ENCODE measurements at regions not wholly inside any gene's neighbourhood (a gene's known extent, or its start where the extent isn't known, plus 50 kb on each side); places are given as distances from the start of the nearest gene placed in this dataset.

DNA sequence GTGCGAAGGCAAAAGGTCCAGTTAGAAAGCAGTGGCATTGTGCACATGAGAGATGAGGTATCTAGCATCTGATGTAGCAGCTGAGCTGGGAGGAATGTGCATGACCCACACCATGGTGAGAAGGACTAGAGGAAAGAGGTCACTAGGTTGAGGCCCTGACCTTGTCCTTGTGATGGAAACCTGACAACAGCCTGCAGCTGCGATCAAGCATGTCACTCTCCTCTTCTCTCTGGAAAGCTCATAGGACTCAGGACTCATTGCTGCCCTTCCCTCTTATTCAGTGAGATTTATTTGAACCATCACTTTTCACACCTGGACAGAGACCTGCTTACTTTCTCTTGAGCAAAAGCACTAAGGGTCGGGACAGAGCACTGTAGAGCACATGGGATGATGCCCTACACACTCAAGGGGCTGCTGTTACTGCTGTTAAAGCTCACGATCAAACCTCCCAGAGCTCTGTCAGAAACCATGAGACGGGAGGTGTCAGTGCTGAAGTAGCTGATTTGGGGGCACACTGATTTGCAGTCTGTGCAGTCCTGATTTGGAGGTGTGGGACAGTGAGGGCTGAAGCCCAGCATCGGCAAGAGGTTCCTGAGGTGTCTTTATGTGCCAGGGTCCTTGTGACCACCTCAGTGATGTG lies 104.3 kb downstream of the VPREB1 start:
- TF ChIP-seq, protein P1, sequence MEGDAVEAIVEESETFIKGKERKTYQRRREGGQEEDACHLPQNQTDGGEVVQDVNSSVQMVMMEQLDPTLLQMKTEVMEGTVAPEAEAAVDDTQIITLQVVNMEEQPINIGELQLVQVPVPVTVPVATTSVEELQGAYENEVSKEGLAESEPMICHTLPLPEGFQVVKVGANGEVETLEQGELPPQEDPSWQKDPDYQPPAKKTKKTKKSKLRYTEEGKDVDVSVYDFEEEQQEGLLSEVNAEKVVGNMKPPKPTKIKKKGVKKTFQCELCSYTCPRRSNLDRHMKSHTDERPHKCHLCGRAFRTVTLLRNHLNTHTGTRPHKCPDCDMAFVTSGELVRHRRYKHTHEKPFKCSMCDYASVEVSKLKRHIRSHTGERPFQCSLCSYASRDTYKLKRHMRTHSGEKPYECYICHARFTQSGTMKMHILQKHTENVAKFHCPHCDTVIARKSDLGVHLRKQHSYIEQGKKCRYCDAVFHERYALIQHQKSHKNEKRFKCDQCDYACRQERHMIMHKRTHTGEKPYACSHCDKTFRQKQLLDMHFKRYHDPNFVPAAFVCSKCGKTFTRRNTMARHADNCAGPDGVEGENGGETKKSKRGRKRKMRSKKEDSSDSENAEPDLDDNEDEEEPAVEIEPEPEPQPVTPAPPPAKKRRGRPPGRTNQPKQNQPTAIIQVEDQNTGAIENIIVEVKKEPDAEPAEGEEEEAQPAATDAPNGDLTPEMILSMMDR (IDR thresholded peaks at IDR 0.05; ENCODE audit: low read depth, low read length, missing input control) = no peak
- TF ChIP-seq YY1 (IDR thresholded peaks at IDR 0.05) (no peak), GABPA (IDR thresholded peaks at IDR 0.05 in 1 of 2, conservative IDR thresholded peaks at IDR 0.05 in 1 of 2) (no peak), HNF4G (IDR thresholded peaks at IDR 0.05) (no peak), SP1 (IDR thresholded peaks at IDR 0.05) (no peak)
- TF ChIP-seq, protein P2, sequence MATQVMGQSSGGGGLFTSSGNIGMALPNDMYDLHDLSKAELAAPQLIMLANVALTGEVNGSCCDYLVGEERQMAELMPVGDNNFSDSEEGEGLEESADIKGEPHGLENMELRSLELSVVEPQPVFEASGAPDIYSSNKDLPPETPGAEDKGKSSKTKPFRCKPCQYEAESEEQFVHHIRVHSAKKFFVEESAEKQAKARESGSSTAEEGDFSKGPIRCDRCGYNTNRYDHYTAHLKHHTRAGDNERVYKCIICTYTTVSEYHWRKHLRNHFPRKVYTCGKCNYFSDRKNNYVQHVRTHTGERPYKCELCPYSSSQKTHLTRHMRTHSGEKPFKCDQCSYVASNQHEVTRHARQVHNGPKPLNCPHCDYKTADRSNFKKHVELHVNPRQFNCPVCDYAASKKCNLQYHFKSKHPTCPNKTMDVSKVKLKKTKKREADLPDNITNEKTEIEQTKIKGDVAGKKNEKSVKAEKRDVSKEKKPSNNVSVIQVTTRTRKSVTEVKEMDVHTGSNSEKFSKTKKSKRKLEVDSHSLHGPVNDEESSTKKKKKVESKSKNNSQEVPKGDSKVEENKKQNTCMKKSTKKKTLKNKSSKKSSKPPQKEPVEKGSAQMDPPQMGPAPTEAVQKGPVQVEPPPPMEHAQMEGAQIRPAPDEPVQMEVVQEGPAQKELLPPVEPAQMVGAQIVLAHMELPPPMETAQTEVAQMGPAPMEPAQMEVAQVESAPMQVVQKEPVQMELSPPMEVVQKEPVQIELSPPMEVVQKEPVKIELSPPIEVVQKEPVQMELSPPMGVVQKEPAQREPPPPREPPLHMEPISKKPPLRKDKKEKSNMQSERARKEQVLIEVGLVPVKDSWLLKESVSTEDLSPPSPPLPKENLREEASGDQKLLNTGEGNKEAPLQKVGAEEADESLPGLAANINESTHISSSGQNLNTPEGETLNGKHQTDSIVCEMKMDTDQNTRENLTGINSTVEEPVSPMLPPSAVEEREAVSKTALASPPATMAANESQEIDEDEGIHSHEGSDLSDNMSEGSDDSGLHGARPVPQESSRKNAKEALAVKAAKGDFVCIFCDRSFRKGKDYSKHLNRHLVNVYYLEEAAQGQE (IDR thresholded peaks at IDR 0.05) = no peak
